ENCODE measurements at regions not wholly inside any gene's neighbourhood (a gene's known extent, or its start where the extent isn't known, plus 50 kb on each side); places are given as distances from the start of the nearest gene placed in this dataset.

GRCh38 chr3:72171946-72172345 lies 387.0 kb upstream of the PROK2 start (continued):
- TF ChIP-seq CTCF (conservative IDR thresholded peaks at IDR 0.05; ENCODE audit: low read depth in 2 of 2) (no peak), ZNF462 (CRISPR knock-in tag; IDR thresholded peaks at IDR 0.05) (no peak), JUNB (IDR thresholded peaks at IDR 0.05; ENCODE audit: unreplicated experiment) (no peak), CREB1 (CRISPR knock-in tag; IDR thresholded peaks at IDR 0.05; ENCODE audit: low read depth) (no peak)

- no peak overlapping the region for H3K4me3 Mint-ChIP-seq
- H3K27me3 ChIP-seq (ENCODE audit: insufficient read depth) = no peaks in the 10 kb centered on the region
- no peak overlapping the region for H3K4me3 ChIP-seq
- no peak overlapping the region for H3K27ac Mint-ChIP-seq
- no peak overlapping the region for H3K27ac ChIP-seq (ENCODE audit: low read depth)
- H3K79me2 ChIP-seq (replicated peaks; ENCODE audit: insufficient read depth) = no peaks in the 10 kb centered on the region
- no peaks in the 10 kb centered on the region for H3K4me1 ChIP-seq (ENCODE audit: insufficient read depth)
- H3K9me3 Mint-ChIP-seq = no peaks in the 10 kb centered on the region
- no peaks in the 10 kb centered on the region for H3K36me3 ChIP-seq (ENCODE audit: insufficient read depth)
- no peak overlapping the region for H3K4me2 ChIP-seq
- H3K36me3 Mint-ChIP-seq (ENCODE audit: low read depth) = no peaks in the 10 kb centered on the region
- no peaks in the 10 kb centered on the region for H4K20me1 ChIP-seq (replicated peaks; ENCODE audit: insufficient read depth)
- H2AFZ ChIP-seq = peak overlapping the region; percentile 83; the same call in 1 of the 2 replicates
- TF ChIP-seq STAT1 (IDR thresholded peaks at IDR 0.05; ENCODE audit: unreplicated experiment) (no peak), ZNF462 (CRISPR knock-in tag; IDR thresholded peaks at IDR 0.05) (no peak), ZNF114 (CRISPR knock-in tag; IDR thresholded peaks at IDR 0.05) (no peak)
- H3K4me1 Mint-ChIP-seq = no peaks in the 10 kb centered on the region
- ATAC-seq = no peak
- no peaks in the 10 kb centered on the region for H3K9me2 ChIP-seq (ENCODE audit: insufficient read depth)
- no peaks in the 10 kb centered on the region for H3F3A ChIP-seq (replicated peaks; ENCODE audit: low read depth)
- DNase-seq (ENCODE audit: low spot score) = no peak
- H3K27me3 Mint-ChIP-seq (ENCODE audit: insufficient read depth, low read depth, poor library complexity) = peaks cover 1% of the 10 kb centered on the region
These were observed 386.5 kb upstream of the PROK2 start for GRCh38 chr3:72171463-72171881.
